ENCODE measurements at regions not wholly inside any gene's neighbourhood (a gene's known extent, or its start where the extent isn't known, plus 50 kb on each side); places are given as distances from the start of the nearest gene placed in this dataset.

- H3K27ac ChIP-seq: no peak overlapping the region
- H3K36me3 ChIP-seq: no peaks in the 10 kb centered on the region
- TF ChIP-seq CTCF (IDR thresholded peaks at IDR 0.05) (no peak), POLR2A (IDR thresholded peaks at IDR 0.05) (no peak)
- WGBS, 2 donors: 90 to 96% methylated on average over 3 of the region's 3 CpGs
- no peak overlapping the region for H3K4me3 ChIP-seq (replicated peaks in 1 of 3)
- H3K27me3 ChIP-seq: no peaks in the 10 kb centered on the region
- H3K9me3 ChIP-seq: no peaks in the 10 kb centered on the region
- no peaks in the 10 kb centered on the region for H3K4me1 ChIP-seq
- DNase-seq: no peak
- intact Hi-C loops (cut with DNase I): no loop called here
Observed at GRCh38 chr5:133892774-133893173, 75.7 kb downstream of the C5orf15 start.

DNA sequence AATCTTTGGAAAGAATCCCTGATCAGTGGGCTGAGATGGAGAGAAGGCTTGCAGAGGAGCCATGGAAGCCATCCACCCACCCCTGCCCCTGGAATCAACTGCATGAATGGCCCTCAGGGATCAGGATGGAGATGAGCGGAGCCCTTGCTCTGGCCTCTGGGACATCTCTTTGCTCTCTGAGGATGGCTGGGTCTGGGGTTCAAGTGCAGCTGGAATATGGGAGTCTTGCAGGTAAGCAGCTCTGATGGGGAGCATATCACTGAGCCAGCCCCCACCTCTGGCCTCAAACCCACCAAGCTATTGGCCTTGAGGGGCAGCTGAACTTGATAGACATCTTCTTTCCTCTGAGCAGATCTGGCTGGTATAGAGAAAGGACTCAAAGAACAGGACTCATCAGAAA is 76.1 kb downstream of the C5orf15 start:
- no peaks in the 10 kb centered on the region for H3K27me3 ChIP-seq
- no peak overlapping the region for H3K4me3 ChIP-seq (replicated peaks in 1 of 3)
- no peaks in the 10 kb centered on the region for H3K36me3 ChIP-seq
- intact Hi-C loops (cut with DNase I): no loop called here
- DNase-seq: no peak
- no peaks in the 10 kb centered on the region for H3K9me3 ChIP-seq
- 100% methylated on average over 1 of the region's 1 CpG for WGBS, 2 donors
- H3K4me1 ChIP-seq: no peaks in the 10 kb centered on the region
- no peak overlapping the region for H3K27ac ChIP-seq
- TF ChIP-seq CTCF (IDR thresholded peaks at IDR 0.05) (no peak), POLR2A (IDR thresholded peaks at IDR 0.05) (no peak)

DNA sequence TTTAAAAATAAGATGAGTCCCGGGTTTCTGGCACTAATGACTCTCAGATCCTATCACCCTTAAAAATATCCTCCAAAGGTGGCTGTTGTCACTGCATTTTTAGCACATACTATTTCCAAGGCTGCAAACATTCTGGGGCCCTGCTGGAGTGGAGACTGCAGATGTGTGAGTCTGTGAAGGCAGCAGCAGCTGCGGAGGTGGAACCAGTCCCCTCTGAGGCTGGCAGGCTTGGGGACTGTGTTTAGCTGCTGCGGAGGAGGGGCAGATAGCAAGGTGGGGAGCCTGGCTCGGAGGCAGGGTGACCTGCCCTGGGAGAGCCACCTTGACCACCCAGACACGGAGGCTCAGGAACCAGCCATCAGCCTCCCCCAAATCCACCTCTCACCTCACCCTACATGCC is 77.0 kb downstream of the C5orf15 start:
- Histone ChIP-seq H3K27me3 (no peaks in the 10 kb centered on the region), H3K36me3 (no peaks in the 10 kb centered on the region), H3K27ac (no peak overlapping the region), H3K9me3 (no peaks in the 10 kb centered on the region), H3K4me1 (no peaks in the 10 kb centered on the region), H3K4me3 (replicated peaks in 1 of 3) (no peak overlapping the region)
- DNase-seq: no peak
- WGBS, 2 donors: 87 to 91% methylated on average over 5 of the region's 5 CpGs
- intact Hi-C loops (cut with DNase I): no loop called here
- TF ChIP-seq CTCF (IDR thresholded peaks at IDR 0.05): no peak
- TF ChIP-seq POLR2A (IDR thresholded peaks at IDR 0.05): no peak

GRCh38 chr5:133890776-133891280 is 77.6 kb downstream of the C5orf15 start:
- no peak for DNase-seq
- no peak for TF ChIP-seq CTCF (IDR thresholded peaks at IDR 0.05)
- no peak for TF ChIP-seq POLR2A (IDR thresholded peaks at IDR 0.05)
- H3K4me1 ChIP-seq: no peaks in the 10 kb centered on the region
- no peak overlapping the region for H3K4me3 ChIP-seq (replicated peaks in 1 of 3)
- H3K27ac ChIP-seq: no peak overlapping the region
- H3K27me3 ChIP-seq: no peaks in the 10 kb centered on the region
- H3K9me3 ChIP-seq: no peaks in the 10 kb centered on the region
- no peaks in the 10 kb centered on the region for H3K36me3 ChIP-seq
- 79 to 95% methylated on average over 1 of the region's 1 CpG for WGBS, 2 donors
- intact Hi-C loops (cut with DNase I): no loop called here

DNA sequence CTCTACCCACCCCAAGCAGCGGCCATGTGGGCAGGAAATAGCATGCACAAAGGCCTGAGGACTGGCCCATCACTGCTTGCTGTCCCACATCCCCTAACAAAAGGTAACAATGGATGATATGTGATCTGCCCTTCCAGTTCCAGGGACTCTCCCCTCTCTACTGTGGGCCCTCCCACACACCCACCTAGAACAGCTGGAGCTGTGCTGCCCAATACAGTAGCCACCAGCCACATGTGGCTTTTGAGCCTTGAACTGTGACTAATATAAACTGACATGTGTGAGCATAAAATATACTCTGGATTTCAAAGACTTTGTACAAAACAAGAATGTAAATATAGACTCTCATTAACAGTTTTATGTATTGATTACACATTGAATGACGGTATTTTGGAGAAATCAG is 78.1 kb downstream of the C5orf15 start:
- Histone ChIP-seq H3K4me1 (no peaks in the 10 kb centered on the region), H3K9me3 (no peaks in the 10 kb centered on the region), H3K4me3 (replicated peaks in 1 of 3) (no peak overlapping the region), H3K27me3 (no peaks in the 10 kb centered on the region), H3K36me3 (no peaks in the 10 kb centered on the region), H3K27ac (no peak overlapping the region)
- no peak for DNase-seq
- intact Hi-C loops (cut with DNase I): no loop called here
- WGBS, 2 donors: 78 to 90% methylated on average over 2 of the region's 2 CpGs
- no peak for TF ChIP-seq POLR2A (IDR thresholded peaks at IDR 0.05)
- no peak for TF ChIP-seq CTCF (IDR thresholded peaks at IDR 0.05)

All from thyroid gland (tissue), 4 donors.